Lower lobe of right lung (tissue), 2 donors: ENCODE measurements at regions not wholly inside any gene's neighbourhood (a gene's known extent, or its start where the extent isn't known, plus 50 kb on each side); places are given as distances from the start of the nearest gene placed in this dataset.

Experiments used
- ATAC-seq, 2 donors: fragments of 200-7000 bp; cut with Tn5 transposase; one replicate each; pipeline ENCODE4 v1.9.1; 2020 to 2022; ENCODE audit warnings: mild to moderate bottlenecking in 2 of 2, moderate library complexity in 2 of 2
- DNase-seq: peaks from one replicate; pipeline ENCODE4 v3.0.0-alpha.2; 2020
- H3K27ac ChIP-seq: fragments of 200-600 bp; one replicate; pipeline ENCODE4 v1.8.0; 2022
- H3K27me3 ChIP-seq: fragments of 200-600 bp; one replicate; pipeline ENCODE4 v1.8.0; 2022; ENCODE audit warnings: low read depth
- H3K36me3 ChIP-seq: fragments of 200-600 bp; one replicate; pipeline ENCODE4 v1.8.0; 2022; ENCODE audit warnings: mild to moderate bottlenecking
- H3K4me1 ChIP-seq: fragments of 200-600 bp; one replicate; pipeline ENCODE4 v1.8.0; 2022
- H3K4me3 ChIP-seq: fragments of 200-600 bp; one replicate; pipeline ENCODE4 v1.8.0; 2022; ENCODE audit warnings: mild to moderate bottlenecking
- H3K9me3 ChIP-seq: fragments of 200-600 bp; one replicate; pipeline ENCODE4 v1.8.0; 2022
- intact Hi-C: fragments of 100-400 bp; cut with DNase I; formaldehyde crosslinking; loops from one replicate; pipeline ENCODE4 v1.11.0; 2022
- TF ChIP-seq, protein P1 (sequence below): fragments of 200-600 bp; IDR thresholded peaks from one replicate; pipeline ENCODE4 v1.8.0; 2022; ENCODE audit warnings: antibody characterized with exemption, mild to moderate bottlenecking
- donor health status: DM: no; HTN: yes; CAD: no; lungs with severe emphysema.

DNA sequence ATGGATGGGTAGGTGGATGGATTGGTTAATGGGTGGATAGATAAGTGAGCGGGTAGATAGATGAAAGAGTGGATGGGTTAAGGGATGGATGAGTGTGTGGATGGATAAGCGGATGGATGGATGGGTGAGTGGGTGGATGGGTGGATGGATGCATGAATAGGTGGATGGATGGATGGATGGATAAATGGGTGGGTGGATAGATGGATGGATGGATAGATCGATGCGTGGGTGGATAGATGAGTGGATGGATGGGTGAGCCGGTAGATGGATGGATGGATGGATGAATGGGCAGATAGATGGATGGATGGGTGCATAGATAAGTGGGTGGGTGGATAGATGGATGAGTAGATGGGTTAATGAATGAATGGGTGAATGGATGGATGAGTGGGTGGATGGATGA is 90.9 kb downstream of the CPZ start:
- Histone ChIP-seq H3K4me3 (no peak overlapping the region), H3K4me1 (no peaks in the 10 kb centered on the region), H3K27me3 (peaks cover 14% of the 10 kb centered on the region), H3K9me3 (no peaks in the 10 kb centered on the region), H3K27ac (no peak overlapping the region), H3K36me3 (no peaks in the 10 kb centered on the region)
- intact Hi-C loops, result no loop called here
- DNase-seq (no peak), ATAC-seq (no peak)
- TF ChIP-seq, protein P1, sequence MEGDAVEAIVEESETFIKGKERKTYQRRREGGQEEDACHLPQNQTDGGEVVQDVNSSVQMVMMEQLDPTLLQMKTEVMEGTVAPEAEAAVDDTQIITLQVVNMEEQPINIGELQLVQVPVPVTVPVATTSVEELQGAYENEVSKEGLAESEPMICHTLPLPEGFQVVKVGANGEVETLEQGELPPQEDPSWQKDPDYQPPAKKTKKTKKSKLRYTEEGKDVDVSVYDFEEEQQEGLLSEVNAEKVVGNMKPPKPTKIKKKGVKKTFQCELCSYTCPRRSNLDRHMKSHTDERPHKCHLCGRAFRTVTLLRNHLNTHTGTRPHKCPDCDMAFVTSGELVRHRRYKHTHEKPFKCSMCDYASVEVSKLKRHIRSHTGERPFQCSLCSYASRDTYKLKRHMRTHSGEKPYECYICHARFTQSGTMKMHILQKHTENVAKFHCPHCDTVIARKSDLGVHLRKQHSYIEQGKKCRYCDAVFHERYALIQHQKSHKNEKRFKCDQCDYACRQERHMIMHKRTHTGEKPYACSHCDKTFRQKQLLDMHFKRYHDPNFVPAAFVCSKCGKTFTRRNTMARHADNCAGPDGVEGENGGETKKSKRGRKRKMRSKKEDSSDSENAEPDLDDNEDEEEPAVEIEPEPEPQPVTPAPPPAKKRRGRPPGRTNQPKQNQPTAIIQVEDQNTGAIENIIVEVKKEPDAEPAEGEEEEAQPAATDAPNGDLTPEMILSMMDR, result no peak

DNA sequence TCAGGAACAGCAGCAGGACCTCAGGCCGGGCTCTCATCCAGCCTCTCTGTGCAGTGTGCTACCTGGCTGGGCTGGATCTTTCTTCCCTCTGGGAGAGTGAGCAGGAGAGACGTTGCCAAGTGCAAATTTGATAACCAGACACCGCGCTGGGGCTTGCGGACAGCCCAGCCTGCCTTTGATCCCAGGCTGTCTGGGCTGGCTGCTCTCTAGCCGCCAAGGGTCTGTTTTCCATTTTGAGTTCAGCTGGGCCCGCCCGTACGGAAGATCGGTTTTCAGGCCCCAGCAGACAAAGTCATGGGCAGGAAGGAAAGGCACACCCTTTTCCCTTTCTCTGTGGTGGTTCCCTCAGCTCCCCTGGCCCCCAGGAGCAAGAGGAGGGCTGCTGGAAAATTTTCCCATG is 90.2 kb downstream of the CPZ start:
- intact Hi-C loops, result no loop called here
- DNase-seq (no peak), ATAC-seq (no peak)
- H3K9me3 ChIP-seq, result no peaks in the 10 kb centered on the region
- H3K4me3 ChIP-seq, result no peak overlapping the region
- H3K4me1 ChIP-seq, result no peaks in the 10 kb centered on the region
- H3K36me3 ChIP-seq, result no peaks in the 10 kb centered on the region
- peaks cover 7% of the 10 kb centered on the region for H3K27me3 ChIP-seq
- no peak overlapping the region for H3K27ac ChIP-seq
- TF ChIP-seq, protein P1, result no peak

DNA sequence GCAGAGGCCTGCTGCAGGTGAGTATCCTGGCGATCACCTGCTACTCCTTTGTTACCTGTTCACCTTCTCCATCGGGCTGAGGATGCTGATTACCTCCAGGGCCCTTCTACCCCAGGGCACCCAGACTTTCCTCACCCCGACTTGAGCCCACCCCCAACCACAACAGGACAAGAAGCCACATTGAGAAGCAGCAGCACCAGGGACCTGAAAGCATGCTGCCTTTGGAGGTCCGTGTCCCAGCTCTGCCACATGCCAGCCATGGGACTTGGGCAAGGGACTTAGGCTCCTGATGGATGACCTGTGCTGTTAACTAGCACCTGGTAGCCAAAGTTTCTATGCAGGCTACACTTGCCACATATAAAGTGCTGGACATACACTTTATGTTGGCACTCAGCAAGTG is 89.7 kb downstream of the CPZ start:
- no peak for ATAC-seq
- Histone ChIP-seq H3K4me3 (no peak overlapping the region), H3K27ac (no peak overlapping the region), H3K9me3 (no peaks in the 10 kb centered on the region), H3K4me1 (no peaks in the 10 kb centered on the region), H3K36me3 (no peaks in the 10 kb centered on the region), H3K27me3 (peaks cover 6% of the 10 kb centered on the region)
- intact Hi-C loops, result no loop called here
- TF ChIP-seq, protein P1, result no peak
- no peak for DNase-seq

DNA sequence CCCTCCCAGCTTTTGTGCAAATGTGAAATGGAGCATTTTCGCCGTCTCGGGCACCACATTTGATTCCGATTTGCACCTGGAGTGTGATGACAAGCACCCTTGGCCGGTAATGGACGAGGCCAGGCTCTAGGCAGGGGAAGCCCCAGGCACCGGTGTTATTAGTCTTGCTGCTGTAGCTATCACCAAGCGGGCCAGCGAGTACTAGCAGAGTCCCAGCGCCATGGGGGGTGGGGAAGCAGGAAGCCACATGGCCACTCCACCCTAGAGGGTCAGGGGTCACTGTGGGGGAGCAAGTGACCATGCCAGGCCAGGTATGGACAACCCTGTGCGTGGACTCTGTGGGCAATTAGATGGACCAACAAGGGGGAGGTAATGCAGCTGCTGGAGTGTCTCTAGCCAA is 88.8 kb downstream of the CPZ start:
- Histone ChIP-seq H3K27me3 (peaks cover 6% of the 10 kb centered on the region), H3K4me1 (no peaks in the 10 kb centered on the region), H3K27ac (no peak overlapping the region), H3K36me3 (no peaks in the 10 kb centered on the region), H3K9me3 (no peaks in the 10 kb centered on the region), H3K4me3 (no peak overlapping the region)
- intact Hi-C loops, result no loop called here
- TF ChIP-seq, protein P1, result no peak
- DNase-seq, result no peak
- ATAC-seq, result no peak

DNA sequence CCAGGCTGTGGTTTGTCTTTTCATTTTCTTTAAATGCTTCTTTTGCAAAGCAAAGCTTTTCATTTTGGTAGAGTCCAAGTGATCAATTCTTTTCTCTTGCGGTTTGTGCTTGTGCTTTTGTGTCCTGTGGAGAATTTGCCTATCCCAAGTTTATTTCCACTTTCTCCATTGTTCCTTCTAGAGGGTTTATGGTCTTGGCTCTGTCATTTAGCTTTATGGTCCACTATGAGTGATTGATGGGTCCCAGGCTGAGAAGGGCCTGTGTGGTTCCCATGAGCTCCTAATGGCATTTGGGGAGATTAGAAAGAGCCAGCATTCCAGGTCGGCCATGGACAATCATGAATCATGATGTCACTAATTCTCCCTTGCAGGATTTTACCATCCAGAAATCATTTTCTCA is 86.5 kb downstream of the CPZ start:
- H3K9me3 ChIP-seq, result no peaks in the 10 kb centered on the region
- H3K36me3 ChIP-seq, result no peaks in the 10 kb centered on the region
- ATAC-seq (no peak), DNase-seq (no peak)
- intact Hi-C loops, result no loop called here
- H3K4me1 ChIP-seq, result no peaks in the 10 kb centered on the region
- no peak overlapping the region for H3K4me3 ChIP-seq
- H3K27ac ChIP-seq, result no peak overlapping the region
- no peaks in the 10 kb centered on the region for H3K27me3 ChIP-seq
- TF ChIP-seq, protein P1, result no peak

DNA sequence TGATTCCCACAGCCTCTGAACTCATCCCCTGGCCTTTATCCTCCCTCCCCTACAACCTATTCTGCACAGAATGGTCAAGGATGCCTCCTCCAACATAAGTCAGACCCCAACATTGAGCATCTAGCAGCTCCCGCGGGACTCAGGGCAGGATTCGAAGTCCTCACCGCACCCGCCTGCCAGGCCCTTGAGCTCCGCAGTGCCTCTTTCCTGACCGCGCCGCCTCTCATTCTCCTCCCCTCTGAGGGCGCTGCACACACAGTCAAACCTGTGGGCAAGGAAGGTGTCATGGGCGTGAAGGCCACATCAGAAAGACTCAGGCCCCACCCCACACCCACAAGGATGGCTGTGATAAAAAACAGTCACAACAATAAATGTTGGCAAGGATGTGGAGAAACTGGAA is 84.1 kb downstream of the CPZ start:
- no peak for ATAC-seq
- Histone ChIP-seq H3K27ac (no peak overlapping the region), H3K4me3 (no peak overlapping the region), H3K9me3 (no peaks in the 10 kb centered on the region), H3K36me3 (no peaks in the 10 kb centered on the region), H3K27me3 (peaks cover 10% of the 10 kb centered on the region), H3K4me1 (no peaks in the 10 kb centered on the region)
- TF ChIP-seq, protein P1, result no peak
- intact Hi-C loops, result no loop called here
- no peak for DNase-seq
